GM12874 (cell line): ENCODE measurements at regions not wholly inside any gene's neighbourhood (a gene's known extent, or its start where the extent isn't known, plus 50 kb on each side); places are given as distances from the start of the nearest gene placed in this dataset.

ENCODE experiments used
- TF ChIP-seq, protein P1 (sequence below): IDR thresholded peaks from 2 replicates; pipeline ENCODE4 v1.5.1; 2011; ENCODE audit warnings: low read depth, mild to moderate bottlenecking, control low read depth, low read length, moderate library complexity; ENCODE audit not compliant: insufficient read depth

DNA sequence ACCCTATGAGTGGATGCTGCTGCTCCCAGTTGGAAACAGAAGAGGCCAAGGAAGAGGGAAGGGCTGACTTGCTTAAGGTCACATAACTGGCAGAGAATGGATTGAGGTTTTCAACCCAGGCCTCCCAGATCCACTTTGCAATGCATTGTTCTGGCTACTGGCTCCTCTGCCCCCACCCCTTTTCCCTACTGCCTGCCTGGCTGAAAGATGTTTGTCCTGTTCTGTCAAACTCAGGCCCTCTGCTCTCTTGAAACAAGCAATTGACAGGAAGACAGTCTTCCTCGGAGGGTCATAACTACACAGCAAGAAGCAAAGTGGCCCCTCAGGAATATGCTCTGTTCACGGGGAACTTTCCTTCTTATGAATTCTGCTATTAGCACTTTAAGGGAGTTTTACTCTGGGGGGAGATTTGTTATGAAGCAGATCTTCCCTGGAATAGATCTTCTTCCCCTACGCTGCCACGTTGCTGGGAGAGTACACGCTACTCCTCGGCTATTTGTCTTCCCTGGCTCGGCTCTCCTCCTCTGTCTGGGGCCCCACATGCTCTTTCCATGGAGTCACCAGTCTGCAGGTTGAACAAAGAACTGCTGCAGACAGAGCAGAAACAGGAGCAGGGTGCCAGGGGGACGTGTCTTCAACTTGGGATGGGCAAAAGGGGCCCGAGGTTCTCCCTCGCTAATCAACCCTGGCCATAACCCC is 436.1 kb downstream of the TYW1 start:
- TF ChIP-seq, protein P1, sequence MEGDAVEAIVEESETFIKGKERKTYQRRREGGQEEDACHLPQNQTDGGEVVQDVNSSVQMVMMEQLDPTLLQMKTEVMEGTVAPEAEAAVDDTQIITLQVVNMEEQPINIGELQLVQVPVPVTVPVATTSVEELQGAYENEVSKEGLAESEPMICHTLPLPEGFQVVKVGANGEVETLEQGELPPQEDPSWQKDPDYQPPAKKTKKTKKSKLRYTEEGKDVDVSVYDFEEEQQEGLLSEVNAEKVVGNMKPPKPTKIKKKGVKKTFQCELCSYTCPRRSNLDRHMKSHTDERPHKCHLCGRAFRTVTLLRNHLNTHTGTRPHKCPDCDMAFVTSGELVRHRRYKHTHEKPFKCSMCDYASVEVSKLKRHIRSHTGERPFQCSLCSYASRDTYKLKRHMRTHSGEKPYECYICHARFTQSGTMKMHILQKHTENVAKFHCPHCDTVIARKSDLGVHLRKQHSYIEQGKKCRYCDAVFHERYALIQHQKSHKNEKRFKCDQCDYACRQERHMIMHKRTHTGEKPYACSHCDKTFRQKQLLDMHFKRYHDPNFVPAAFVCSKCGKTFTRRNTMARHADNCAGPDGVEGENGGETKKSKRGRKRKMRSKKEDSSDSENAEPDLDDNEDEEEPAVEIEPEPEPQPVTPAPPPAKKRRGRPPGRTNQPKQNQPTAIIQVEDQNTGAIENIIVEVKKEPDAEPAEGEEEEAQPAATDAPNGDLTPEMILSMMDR, result no peak

DNA sequence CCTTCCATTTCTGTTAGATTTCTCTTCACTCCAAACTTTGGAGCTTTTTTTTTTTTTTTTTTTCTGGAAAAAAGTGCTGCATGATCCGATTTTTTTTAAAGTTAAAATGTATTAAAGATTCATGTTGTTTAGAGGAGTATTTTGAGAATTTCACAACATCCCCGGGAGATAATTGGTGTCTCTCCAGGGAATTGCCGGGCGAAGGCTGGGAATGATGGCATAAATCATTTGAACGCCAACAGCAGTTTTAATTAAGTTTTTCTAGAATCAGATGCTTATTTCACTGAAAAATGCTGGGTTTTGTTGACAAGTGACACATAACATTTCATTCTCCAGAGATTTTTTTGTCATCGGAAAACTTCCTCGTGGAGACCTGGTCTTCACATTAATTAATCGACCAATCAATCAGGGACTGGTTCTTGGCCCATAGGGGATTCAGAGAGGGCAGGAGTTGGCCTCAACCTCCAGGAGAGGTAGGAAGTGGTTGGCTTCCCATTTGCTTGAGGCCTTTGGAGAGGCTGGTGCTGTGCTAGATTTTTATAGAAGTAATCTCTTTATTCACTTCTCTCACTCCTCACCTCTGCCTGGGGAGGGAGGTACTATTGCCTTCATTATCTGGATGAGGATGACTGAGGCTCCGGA is 439.4 kb downstream of the TYW1 start:
- TF ChIP-seq, protein P1, result no peak

DNA sequence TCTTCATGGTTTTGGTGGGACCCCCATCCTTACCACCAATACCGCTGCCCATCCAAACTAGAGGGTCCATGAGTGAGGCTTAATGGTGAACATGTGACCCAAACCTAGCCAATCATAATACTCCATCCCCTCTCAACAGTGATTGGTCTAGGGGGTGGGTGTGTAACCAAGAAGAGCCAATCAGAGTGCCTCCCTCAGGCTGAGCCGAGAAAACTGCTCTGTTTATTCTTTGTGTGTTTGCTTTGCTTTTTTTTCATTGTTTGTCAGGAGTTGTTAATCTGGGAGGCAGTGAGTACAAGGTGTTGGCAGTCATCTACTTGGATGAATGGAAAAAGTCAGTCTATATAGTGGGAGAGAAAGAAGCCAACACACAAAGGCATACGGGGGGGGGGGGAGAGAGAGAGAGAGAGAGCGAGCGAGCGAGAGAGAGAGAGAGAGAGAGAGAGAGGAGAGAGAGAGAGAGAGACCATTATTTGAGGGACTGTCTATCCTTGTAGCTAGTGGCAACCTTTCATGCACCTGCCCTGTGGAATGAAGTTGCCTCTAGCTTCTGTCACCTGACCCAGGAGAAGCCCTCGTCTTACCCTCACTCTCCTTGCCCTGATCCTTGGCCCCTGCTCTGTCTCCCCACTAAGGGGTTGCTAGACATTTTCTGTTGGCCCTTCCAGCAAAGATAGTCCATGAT is 441.7 kb downstream of the TYW1 start:
- TF ChIP-seq, protein P1, result no peak

DNA sequence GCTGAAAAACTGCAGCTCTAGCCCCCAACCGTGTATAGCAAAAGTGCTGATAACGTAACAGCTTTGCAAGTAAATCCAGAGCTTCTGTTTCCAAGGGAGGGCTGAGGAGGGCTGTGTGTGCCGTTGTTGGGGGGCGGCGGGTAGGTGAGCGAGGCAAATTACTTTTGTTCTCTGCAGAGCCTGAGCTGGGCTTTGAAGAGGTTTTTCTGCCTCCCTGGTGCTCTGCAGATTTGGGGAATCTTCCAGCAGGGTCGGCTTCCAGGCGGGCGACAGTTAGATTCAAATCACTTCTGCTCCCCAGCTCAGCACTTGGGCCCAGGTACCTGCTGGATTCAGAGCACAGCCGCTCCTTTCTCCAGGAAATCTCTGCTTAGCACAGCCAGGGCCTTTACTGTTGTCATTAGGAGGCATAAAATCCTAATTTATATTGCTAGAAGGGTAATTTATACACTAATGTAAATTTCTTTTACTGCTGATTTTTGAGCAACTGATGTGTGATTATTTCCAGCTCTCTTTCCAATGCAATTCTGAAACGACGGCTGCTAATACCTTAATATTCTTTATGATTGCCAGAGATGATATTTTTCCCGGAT is 442.4 kb downstream of the TYW1 start:
- TF ChIP-seq, protein P1, result no peak

DNA sequence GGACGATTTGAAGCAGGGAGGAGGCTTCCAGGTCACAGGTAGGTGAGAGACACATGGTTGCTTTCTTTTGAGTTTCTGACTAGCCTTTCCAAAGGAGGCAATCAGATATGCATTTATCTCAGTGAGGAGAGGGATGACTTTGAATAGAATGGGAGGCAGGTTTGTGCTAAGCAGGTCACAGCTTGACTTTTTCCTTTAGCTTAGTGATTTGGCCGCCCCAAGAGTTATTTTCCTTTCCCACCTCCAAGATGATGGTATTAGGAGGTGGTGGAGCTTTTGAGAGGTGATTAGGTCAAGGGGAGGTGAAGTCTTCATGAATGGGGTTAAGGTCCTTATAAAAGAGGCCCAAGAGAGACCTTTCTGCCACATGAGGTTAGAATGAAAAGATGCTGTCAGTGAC is 443.7 kb downstream of the TYW1 start:
- TF ChIP-seq, protein P1, result no peak

DNA sequence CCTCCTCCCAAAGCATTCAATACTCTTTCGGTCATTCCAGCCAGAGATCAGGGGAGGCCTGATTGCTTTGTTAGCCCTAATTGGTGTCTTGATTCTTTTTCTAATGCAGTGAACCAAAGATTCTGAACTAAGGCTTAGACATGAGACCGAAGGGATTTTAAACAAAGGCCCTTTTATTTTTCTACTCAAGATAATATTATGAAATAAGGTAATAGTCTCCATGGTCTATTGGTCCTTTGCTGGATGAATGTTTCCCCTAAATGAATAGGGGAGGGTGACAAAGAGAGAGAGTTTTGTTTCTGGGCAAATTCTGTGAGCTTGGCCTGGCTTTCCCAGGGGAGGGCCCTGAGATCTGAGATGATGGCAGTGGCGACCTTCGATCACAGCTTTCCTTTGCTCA is 449.1 kb downstream of the TYW1 start:
- TF ChIP-seq, protein P1, result no peak

DNA sequence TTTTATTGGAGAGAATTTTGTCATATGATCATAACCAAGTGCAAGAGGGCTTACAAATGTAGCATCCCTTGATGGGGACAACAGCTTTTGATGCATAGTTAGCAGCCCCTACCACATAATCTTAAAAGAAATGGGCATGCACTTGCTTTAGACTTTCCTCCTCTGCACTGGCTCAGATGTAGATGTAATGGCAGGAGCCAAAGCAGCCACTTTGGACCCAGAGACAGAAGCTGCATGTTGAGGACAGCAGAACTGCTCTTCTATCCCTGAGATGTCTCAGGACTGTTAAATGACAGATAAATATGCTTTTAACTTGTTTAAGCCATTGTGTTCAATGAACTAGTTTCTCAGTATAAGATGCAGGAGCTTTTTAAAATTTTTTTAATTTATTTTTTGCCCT is 450.7 kb downstream of the TYW1 start:
- TF ChIP-seq, protein P1, result no peak
